ENCODE measurements at regions not wholly inside any gene's neighbourhood (a gene's known extent, or its start where the extent isn't known, plus 50 kb on each side); places are given as distances from the start of the nearest gene placed in this dataset.

GRCh38 chr3:40867797-40868196, 331.5 kb upstream of the CTNNB1 start:
- TF ChIP-seq CTCF (IDR thresholded peaks at IDR 0.05) = no peak
- no peak for TF ChIP-seq POLR2AphosphoS5 (IDR thresholded peaks at IDR 0.05; ENCODE audit: low read depth, low read length)
- no peak for TF ChIP-seq REST (IDR thresholded peaks at IDR 0.05; ENCODE audit: insufficient read depth in 1 of 2, low read depth in 2 of 2, low read length in 1 of 2)
- no peak for TF ChIP-seq SIN3A (IDR thresholded peaks at IDR 0.05; ENCODE audit: borderline replicate concordance, insufficient read depth, low read depth, low read length)
